DND-41 (cell line): ENCODE measurements at regions not wholly inside any gene's neighbourhood (a gene's known extent, or its start where the extent isn't known, plus 50 kb on each side); places are given as distances from the start of the nearest gene placed in this dataset.

Experiments
- ATAC-seq: fragments of 200-7000 bp; cut with Tn5 transposase; 3 replicates; pipeline ENCODE4 v1.9.1; 2021; ENCODE audit warnings: low read depth; ENCODE audit not compliant: insufficient read depth
- DNase-seq: peaks from one replicate; pipeline ENCODE4 v3.0.0-alpha.2; 2020
- H2AFZ ChIP-seq: 2 replicates; pipeline ENCODE4 v1.6.0; 2012; ENCODE audit warnings: low read depth, low read length
- H3K27ac ChIP-seq: 2 replicates; pipeline ENCODE4 v1.5.1; 2012; ENCODE audit warnings: low read length, inconsistent platforms
- H3K27me3 ChIP-seq: fragments of 200-600 bp; sonication (generic); 2 replicates; pipeline ENCODE4 v1.6.0; 2012; ENCODE audit warnings: low read length, mild to moderate bottlenecking, inconsistent platforms; ENCODE audit not compliant: insufficient read depth, poor library complexity
- H3K36me3 ChIP-seq: 2 replicates; pipeline ENCODE4 v1.5.1; 2012; ENCODE audit warnings: low read length, inconsistent platforms; ENCODE audit not compliant: insufficient read depth
- H3K4me1 ChIP-seq: 2 replicates; pipeline ENCODE4 v1.5.1; 2012; ENCODE audit warnings: mild to moderate bottlenecking, low read length; ENCODE audit not compliant: insufficient read depth
- H3K4me2 ChIP-seq: 2 replicates; pipeline ENCODE4 v1.6.0; 2012; ENCODE audit warnings: mild to moderate bottlenecking, moderate library complexity, low read length, inconsistent platforms; ENCODE audit not compliant: insufficient read depth
- H3K4me3 ChIP-seq, 2 experiments: fragments of 200-600 bp in 1 of 2; shearing (Covaris generic) in 1 of 2; 2 replicates each; pipeline ENCODE4 v1.5.1; 2012 to 2016; ENCODE audit warnings: inconsistent platforms in 2 of 2, low read length in 2 of 2, mild to moderate bottlenecking in 2 of 2, low read depth in 1 of 2, moderate library complexity in 1 of 2
- H3K79me2 ChIP-seq: 2 replicates; pipeline ENCODE4 v1.6.0; 2012; ENCODE audit warnings: low read length, inconsistent platforms; ENCODE audit not compliant: insufficient read depth
- H3K9ac ChIP-seq: 2 replicates; pipeline ENCODE4 v1.6.0; 2012; ENCODE audit warnings: low read depth, mild to moderate bottlenecking, inconsistent platforms, low read length, moderate library complexity
- H3K9me3 ChIP-seq: 2 replicates; pipeline ENCODE4 v1.5.1; 2012; ENCODE audit warnings: low read length, moderate library complexity, mild to moderate bottlenecking, inconsistent platforms; ENCODE audit not compliant: insufficient read depth, severe bottlenecking
- H4K20me1 ChIP-seq: 2 replicates; pipeline ENCODE4 v1.6.0; 2012; ENCODE audit warnings: low read length; ENCODE audit not compliant: insufficient read depth
- EZH2 ChIP-seq: IDR thresholded peaks from 3 replicates; pipeline ENCODE4 v1.6.1; 2012; ENCODE audit warnings: borderline replicate concordance, low read depth, mild to moderate bottlenecking, moderate library complexity, low read length, inconsistent platforms; ENCODE audit not compliant: severe bottlenecking
- TF ChIP-seq, protein P1 (sequence below): IDR thresholded peaks from 2 replicates; pipeline ENCODE4 v1.5.1; 2012; ENCODE audit warnings: borderline replicate concordance, low read length, moderate library complexity, mild to moderate bottlenecking; ENCODE audit not compliant: poor library complexity, severe bottlenecking; ENCODE audit errors: extremely low read depth

DNA sequence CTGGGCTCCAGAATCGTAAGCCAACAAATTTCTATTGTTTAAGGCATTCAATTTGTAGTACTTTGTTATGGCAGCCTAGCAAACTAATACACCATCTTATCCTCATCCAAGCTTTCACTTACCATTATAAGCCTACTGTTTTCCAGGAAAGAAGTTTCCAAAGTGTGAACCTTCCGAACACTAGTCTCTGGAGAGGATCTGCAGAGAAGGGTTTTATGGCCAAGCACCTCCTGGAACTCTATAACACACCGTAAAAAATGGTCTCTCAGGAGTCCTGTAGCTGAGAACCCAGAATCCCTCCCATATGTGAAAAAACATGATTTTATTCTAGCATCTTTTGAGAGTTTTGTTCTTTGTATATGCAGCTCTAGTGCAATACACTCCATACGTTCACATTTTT lies 142.1 kb downstream of the POSTN start:
- H4K20me1 ChIP-seq = no peaks in the 10 kb centered on the region
- H3K27ac ChIP-seq = no peak overlapping the region
- DNase-seq (no peak), ATAC-seq (no peak)
- H2AFZ ChIP-seq = no peak overlapping the region
- no peaks in the 10 kb centered on the region for H3K9me3 ChIP-seq
- H3K79me2 ChIP-seq = no peaks in the 10 kb centered on the region
- no peak overlapping the region for H3K9ac ChIP-seq
- H3K27me3 ChIP-seq = no peaks in the 10 kb centered on the region
- TF ChIP-seq, protein P1, sequence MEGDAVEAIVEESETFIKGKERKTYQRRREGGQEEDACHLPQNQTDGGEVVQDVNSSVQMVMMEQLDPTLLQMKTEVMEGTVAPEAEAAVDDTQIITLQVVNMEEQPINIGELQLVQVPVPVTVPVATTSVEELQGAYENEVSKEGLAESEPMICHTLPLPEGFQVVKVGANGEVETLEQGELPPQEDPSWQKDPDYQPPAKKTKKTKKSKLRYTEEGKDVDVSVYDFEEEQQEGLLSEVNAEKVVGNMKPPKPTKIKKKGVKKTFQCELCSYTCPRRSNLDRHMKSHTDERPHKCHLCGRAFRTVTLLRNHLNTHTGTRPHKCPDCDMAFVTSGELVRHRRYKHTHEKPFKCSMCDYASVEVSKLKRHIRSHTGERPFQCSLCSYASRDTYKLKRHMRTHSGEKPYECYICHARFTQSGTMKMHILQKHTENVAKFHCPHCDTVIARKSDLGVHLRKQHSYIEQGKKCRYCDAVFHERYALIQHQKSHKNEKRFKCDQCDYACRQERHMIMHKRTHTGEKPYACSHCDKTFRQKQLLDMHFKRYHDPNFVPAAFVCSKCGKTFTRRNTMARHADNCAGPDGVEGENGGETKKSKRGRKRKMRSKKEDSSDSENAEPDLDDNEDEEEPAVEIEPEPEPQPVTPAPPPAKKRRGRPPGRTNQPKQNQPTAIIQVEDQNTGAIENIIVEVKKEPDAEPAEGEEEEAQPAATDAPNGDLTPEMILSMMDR = no peak
- no peak for TF ChIP-seq EZH2
- no peak overlapping the region for H3K4me3 ChIP-seq
- H3K36me3 ChIP-seq = no peaks in the 10 kb centered on the region
- H3K4me1 ChIP-seq = no peaks in the 10 kb centered on the region
- no peak overlapping the region for H3K4me2 ChIP-seq

DNA sequence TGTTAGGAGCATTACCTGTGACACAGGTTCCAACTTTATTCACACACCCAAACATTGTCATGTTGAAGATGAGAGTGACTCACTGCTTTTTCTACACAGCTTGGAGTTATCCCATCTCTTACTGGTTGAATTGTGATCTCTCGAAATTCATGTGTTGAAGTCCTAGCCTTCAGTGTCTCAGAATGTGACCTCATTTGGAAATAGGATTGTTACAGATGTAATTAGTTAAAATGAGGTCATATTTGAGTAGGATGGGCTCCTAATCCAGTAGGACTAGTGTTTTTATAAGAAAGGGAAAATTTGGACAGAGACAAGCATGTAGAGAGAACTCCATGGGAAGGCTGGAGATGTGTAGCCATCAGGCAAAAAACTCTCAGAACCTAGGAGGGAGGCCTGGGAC lies 142.5 kb downstream of the POSTN start:
- Histone ChIP-seq H3K4me1 (no peaks in the 10 kb centered on the region), H3K9me3 (no peaks in the 10 kb centered on the region), H3K79me2 (no peaks in the 10 kb centered on the region), H3K27ac (no peak overlapping the region), H3K36me3 (no peaks in the 10 kb centered on the region), H3K27me3 (no peaks in the 10 kb centered on the region), H3K4me2 (no peak overlapping the region), H3K4me3 (no peak overlapping the region), H3K9ac (no peak overlapping the region), H2AFZ (no peak overlapping the region), H4K20me1 (no peaks in the 10 kb centered on the region)
- ATAC-seq (no peak), DNase-seq (no peak)
- no peak for TF ChIP-seq EZH2
- TF ChIP-seq, protein P1 = no peak

DNA sequence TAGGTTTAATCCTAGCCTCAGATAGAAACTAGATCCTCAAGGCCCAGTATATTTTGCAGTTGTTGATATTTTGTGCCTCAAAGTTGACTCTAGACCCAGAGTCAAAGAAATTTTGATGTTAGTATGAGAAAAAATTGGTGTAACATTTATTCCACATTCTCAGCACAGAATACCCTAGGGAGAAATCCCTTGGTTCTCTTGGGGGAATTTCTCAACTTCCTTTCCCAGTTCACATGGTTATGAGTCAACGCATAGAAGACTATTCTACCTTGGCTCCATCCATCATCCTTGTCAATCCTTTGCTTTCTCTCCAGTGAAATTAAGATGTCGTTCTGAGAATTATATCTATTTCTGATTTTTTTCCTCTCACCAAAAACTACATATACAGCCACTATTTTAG lies 145.3 kb downstream of the POSTN start:
- Histone ChIP-seq H3K36me3 (no peaks in the 10 kb centered on the region), H3K9me3 (no peaks in the 10 kb centered on the region), H3K27ac (no peak overlapping the region), H3K27me3 (no peaks in the 10 kb centered on the region), H4K20me1 (no peaks in the 10 kb centered on the region), H3K4me3 (no peak overlapping the region), H2AFZ (no peak overlapping the region), H3K4me1 (no peaks in the 10 kb centered on the region), H3K4me2 (no peak overlapping the region), H3K9ac (no peak overlapping the region), H3K79me2 (no peaks in the 10 kb centered on the region)
- TF ChIP-seq, protein P1 = no peak
- TF ChIP-seq EZH2 = no peak
- ATAC-seq = no peak
- no peak for DNase-seq

DNA sequence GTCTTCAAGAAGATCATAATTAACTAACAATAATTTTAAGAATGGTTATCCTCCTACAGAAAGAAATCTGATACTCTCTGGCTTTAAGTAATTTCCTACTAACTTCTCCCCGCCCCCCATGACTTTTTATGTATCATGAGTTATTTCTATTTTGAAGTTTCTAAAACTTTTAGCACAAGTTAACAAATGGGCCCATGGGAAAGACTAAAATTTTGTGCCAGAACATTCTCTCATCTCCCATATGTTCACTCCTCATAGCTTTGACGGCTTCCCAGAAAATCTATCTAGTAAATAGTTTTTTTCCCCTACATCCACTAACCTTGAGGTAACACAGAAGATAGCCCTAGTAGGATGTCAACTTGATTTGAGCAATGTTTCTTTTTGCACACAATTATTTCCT lies 148.3 kb downstream of the POSTN start:
- H3K4me3 ChIP-seq = no peak overlapping the region
- no peak for DNase-seq
- no peak overlapping the region for H3K9ac ChIP-seq
- H4K20me1 ChIP-seq = no peaks in the 10 kb centered on the region
- no peak overlapping the region for H3K27ac ChIP-seq
- H3K4me2 ChIP-seq = no peak overlapping the region
- no peaks in the 10 kb centered on the region for H3K36me3 ChIP-seq
- no peaks in the 10 kb centered on the region for H3K4me1 ChIP-seq
- no peak for ATAC-seq
- no peaks in the 10 kb centered on the region for H3K9me3 ChIP-seq
- H3K79me2 ChIP-seq = no peaks in the 10 kb centered on the region
- TF ChIP-seq, protein P1 = no peak
- no peak for TF ChIP-seq EZH2
- no peak overlapping the region for H2AFZ ChIP-seq
- no peaks in the 10 kb centered on the region for H3K27me3 ChIP-seq
